ENCODE measurements at regions not wholly inside any gene's neighbourhood (a gene's known extent, or its start where the extent isn't known, plus 50 kb on each side); places are given as distances from the start of the nearest gene placed in this dataset.

DNA sequence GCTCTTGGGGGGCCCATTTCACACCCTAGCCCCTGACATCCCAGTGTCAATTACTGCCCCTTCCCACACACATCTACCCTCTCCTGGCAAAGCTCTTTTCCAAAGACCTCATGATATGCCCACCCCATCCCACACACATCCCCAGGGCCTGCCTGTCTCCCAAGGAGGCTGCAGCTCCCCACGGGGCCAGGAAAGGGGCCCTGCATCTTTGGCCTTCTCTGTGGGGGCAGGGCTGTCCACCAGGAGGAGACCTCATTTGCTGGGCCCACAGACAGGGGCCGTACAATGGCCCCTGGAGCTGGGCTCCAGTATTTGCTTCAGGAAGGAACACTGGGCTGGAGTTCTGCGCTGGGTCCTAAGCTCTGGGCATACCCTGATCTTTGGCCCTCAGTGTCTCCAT, 65.6 kb upstream of the RUNX3 start:
- H3K9me3 Mint-ChIP-seq, result no peaks in the 10 kb centered on the region
- peak overlapping the region in 4 of 7 donors; percentile 10 to 76 (median 52) for H3K4me3 Mint-ChIP-seq
- Histone ChIP-seq H3K4me1 (ENCODE audit: insufficient read depth, low read length) (peaks cover 75% of the 10 kb centered on the region), H3K36me3 (ENCODE audit: insufficient read depth, low read length) (no peaks in the 10 kb centered on the region), H3K9me3 (ENCODE audit: low read length) (no peaks in the 10 kb centered on the region), H3K4me3 (ENCODE audit: low read length) (no peak overlapping the region), H3K27me3 (ENCODE audit: insufficient read depth, low read length, poor library complexity, severe bottlenecking) (no peaks in the 10 kb centered on the region), H3K27ac (ENCODE audit: low read depth, low read length) (no peak overlapping the region)
- H3K27me3 Mint-ChIP-seq, result no peaks in the 10 kb centered on the region
- peak overlapping the region in 7 of 8 donors; percentile 12 to 89 (median 66) for H3K27ac Mint-ChIP-seq
- POLR2A ChIA-PET, result interaction anchor here (0.6 to 0.9 kb wide), 2 partner anchors 27 to 40 kb away, joined by 3 read pairs; no protein-coding TSS in a partner anchor
- peaks cover 94 to 99% (median 96%) of the 10 kb centered on the region in 3 donors for H3K4me1 Mint-ChIP-seq
- DNase-seq, result no peak
- CTCF ChIA-PET, result interaction anchor here (0.8 to 7.0 kb wide), 11 partner anchors 10 to 106 kb away, joined by 3 to 55 read pairs (median 3); no protein-coding TSS in a partner anchor
- H3K36me3 Mint-ChIP-seq, result peaks cover 0 to 5% (median 0%) of the 10 kb centered on the region in 3 donors

DNA sequence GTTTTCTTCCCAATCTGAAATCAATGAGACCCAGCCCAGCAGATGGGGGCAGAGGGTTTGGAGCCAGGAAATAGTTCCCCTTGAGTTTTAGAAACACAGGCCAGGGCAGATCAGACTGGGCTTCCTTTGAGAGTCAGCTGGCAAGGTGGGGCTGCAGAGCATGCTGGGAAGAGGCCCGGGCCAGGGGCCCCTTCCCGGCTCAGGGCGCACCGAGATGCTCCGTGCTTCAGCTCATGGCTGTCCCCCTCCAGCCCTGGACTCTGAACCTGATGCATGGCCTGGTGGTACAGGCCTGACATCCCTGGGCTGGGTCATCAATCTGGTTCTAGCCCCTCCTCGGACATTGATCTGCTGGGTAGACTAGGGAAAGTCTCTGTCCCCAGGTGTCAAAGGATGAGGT, 65.1 kb upstream of the RUNX3 start:
- peak overlapping the region in 7 of 8 donors; percentile 60 to 86 (median 76) for H3K27ac Mint-ChIP-seq
- H3K36me3 ChIP-seq (ENCODE audit: insufficient read depth, low read length), result no peaks in the 10 kb centered on the region
- ChIA-PET POLR2A (interaction anchor here (0.6 to 0.7 kb wide), 2 partner anchors 27 to 65 kb away, joined by 3 read pairs; partner anchors contain the start of gene RUNX3), CTCF (interaction anchor here (0.8 to 7.0 kb wide), 9 partner anchors 13 to 107 kb away, joined by 3 to 55 read pairs (median 3); no protein-coding TSS in a partner anchor)
- no peak for DNase-seq
- H3K27me3 Mint-ChIP-seq, result peaks cover 0 to under 1% of the 10 kb centered on the region in 2 donors
- H3K4me1 ChIP-seq (ENCODE audit: insufficient read depth, low read length), result peaks cover 78% of the 10 kb centered on the region
- H3K4me1 Mint-ChIP-seq, result peaks cover 95 to 99% (median 99%) of the 10 kb centered on the region in 3 donors
- H3K36me3 Mint-ChIP-seq, result peaks cover 0 to 5% (median 0%) of the 10 kb centered on the region in 3 donors
- H3K4me3 ChIP-seq (ENCODE audit: low read length), result no peak overlapping the region
- H3K27me3 ChIP-seq (ENCODE audit: insufficient read depth, low read length, poor library complexity, severe bottlenecking), result no peaks in the 10 kb centered on the region
- H3K9me3 Mint-ChIP-seq, result no peaks in the 10 kb centered on the region
- peak overlapping the region in 5 of 7 donors; percentile 27 to 64 (median 54) for H3K4me3 Mint-ChIP-seq
- no peaks in the 10 kb centered on the region for H3K9me3 ChIP-seq (ENCODE audit: low read length)
- no peak overlapping the region for H3K27ac ChIP-seq (ENCODE audit: low read depth, low read length)

DNA sequence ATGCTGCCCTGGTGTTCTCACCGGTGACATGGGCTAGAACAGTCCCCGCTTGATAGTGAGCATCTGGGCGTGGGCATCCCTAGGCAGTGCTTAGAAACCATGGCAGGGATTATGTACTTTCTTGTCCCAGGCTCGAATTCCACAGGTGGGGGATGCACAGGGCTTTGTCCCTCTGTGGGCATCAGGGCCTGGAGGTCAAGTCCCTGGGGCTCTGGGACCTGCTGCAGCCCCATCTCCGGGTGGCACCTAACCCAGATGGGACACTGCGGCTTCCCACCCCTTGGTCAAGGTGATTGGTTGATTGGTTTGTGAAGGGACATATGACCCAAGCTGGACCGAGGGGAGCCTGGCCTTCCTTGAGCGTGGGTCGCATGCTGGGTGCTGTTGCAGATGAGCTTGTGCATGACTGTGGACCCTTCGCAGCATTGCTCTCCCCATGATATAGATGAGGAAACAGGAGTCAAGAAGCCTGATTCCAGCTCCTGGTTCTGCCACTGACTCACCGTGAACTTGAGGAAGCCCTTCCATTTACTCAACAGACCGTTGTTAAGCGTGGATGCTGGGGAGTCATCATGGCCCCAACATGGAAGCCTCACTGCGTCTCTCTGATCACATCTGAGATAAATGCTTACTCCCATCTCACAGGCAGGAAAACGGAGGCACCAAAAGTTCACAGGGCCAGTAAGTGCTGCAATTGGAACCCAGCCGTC, 64.0 kb upstream of the RUNX3 start:
- peaks cover 0 to 4% of the 10 kb centered on the region in 2 donors for H3K27me3 Mint-ChIP-seq
- ChIA-PET POLR2A (interaction anchor here (1.2 kb wide), 1 partner anchor 29 kb away, joined by 3 read pairs; no protein-coding TSS in a partner anchor), CTCF (interaction anchor here (0.9 to 7.0 kb wide), 7 partner anchors 12 to 44 kb away, joined by 3 to 55 read pairs (median 3); no protein-coding TSS in a partner anchor)
- no peak for DNase-seq
- H3K9me3 Mint-ChIP-seq, result no peaks in the 10 kb centered on the region
- Histone ChIP-seq H3K9me3 (ENCODE audit: low read length) (no peaks in the 10 kb centered on the region), H3K4me3 (ENCODE audit: low read length) (peak overlapping the region; percentile 17), H3K27me3 (ENCODE audit: insufficient read depth, low read length, poor library complexity, severe bottlenecking) (no peaks in the 10 kb centered on the region), H3K36me3 (ENCODE audit: insufficient read depth, low read length) (no peaks in the 10 kb centered on the region), H3K4me1 (ENCODE audit: insufficient read depth, low read length) (peaks cover 90% of the 10 kb centered on the region), H3K27ac (ENCODE audit: low read depth, low read length) (no peak overlapping the region)
- peaks cover 0 to 5% (median 0%) of the 10 kb centered on the region in 3 donors for H3K36me3 Mint-ChIP-seq
- peak overlapping the region in 6 of 7 donors; percentile 19 to 85 (median 64) for H3K4me3 Mint-ChIP-seq
- peak overlapping the region in 7 of 8 donors; percentile 77 to 100 (median 95) for H3K27ac Mint-ChIP-seq
- H3K4me1 Mint-ChIP-seq, result peaks cover 93 to 97% (median 96%) of the 10 kb centered on the region in 3 donors

DNA sequence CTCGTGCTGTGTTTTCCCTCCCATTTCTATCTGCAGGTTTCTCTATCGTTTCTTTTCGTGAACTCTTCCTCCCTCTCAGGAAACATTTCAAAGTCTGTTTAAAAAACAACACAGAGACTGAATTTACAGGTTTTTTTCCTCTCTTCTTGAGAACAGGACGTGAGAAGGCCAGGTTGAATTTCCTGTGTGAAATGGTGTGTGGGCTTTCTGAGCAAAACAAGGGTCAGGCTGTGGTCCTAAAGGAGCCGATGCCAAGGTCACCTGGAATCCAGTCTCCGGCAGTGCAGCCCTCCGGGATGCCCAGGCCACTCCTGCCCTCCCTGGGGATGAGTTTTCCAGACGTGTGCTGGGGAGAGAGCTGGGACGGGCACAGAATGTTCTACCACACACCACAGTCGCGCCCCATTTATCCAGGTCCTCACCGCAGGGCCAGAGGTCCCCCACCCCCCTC, 62.7 kb upstream of the RUNX3 start:
- H3K4me1 ChIP-seq (ENCODE audit: insufficient read depth, low read length), result peaks cover 100% of the 10 kb centered on the region
- H3K9me3 ChIP-seq (ENCODE audit: low read length), result no peaks in the 10 kb centered on the region
- peak in 3 of 5 donors; percentile 21 to 64 (median 57) for DNase-seq
- Mint-ChIP-seq H3K4me3 (peak overlapping the region; percentile 70 to 89 (median 84)), H3K27ac (peak overlapping the region; percentile 92 to 100 (median 95)), H3K27me3 (peaks cover 0 to 4% of the 10 kb centered on the region in 2 donors), H3K9me3 (no peaks in the 10 kb centered on the region), H3K4me1 (peaks cover 95 to 98% (median 97%) of the 10 kb centered on the region in 3 donors), H3K36me3 (peaks cover 0 to 5% (median 0%) of the 10 kb centered on the region in 3 donors)
- no peaks in the 10 kb centered on the region for H3K36me3 ChIP-seq (ENCODE audit: insufficient read depth, low read length)
- POLR2A ChIA-PET, result interaction anchor here (1.7 to 1.8 kb wide), 2 partner anchors 28 to 30 kb away, joined by 4 to 10 read pairs; no protein-coding TSS in a partner anchor
- peak overlapping the region; percentile 13 for H3K27ac ChIP-seq (ENCODE audit: low read depth, low read length)
- no peaks in the 10 kb centered on the region for H3K27me3 ChIP-seq (ENCODE audit: insufficient read depth, low read length, poor library complexity, severe bottlenecking)
- CTCF ChIA-PET, result interaction anchor here (0.8 to 7.0 kb wide), 6 partner anchors 30 to 108 kb away, joined by 3 to 55 read pairs (median 5); no protein-coding TSS in a partner anchor
- H3K4me3 ChIP-seq (ENCODE audit: low read length), result peak overlapping the region; percentile 30

DNA sequence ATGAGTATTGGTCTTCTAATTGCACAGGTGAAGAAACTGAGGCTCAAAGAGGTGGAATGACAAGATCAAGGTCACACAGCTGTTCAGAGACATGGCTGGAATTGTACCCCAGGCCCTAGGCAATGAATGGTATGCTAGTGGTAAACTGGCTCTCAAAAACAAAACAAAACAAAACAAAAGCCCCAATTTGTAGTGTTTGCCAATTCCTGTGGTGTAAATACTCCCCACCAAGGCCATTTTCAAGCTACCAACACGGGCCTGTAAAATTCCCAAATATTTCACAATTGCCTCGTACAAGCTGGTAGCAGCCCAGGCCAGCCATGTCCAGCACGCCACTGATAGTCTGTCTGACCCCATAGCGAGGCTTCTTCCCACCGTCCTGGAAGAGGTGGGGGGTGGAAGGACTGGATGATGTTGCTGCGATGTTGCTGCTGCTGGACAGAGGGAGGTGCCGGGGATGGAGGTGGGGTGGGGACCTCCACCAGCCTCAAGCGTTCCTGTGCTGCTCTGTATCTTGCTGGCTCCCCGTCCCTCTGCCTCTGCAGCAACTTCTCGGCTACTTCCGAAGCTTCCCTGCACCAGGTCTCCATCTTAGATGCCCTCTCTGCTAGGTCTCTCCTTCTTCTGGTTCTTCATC, 62.2 kb upstream of the RUNX3 start:
- Histone ChIP-seq H3K4me3 (ENCODE audit: low read length) (peak overlapping the region; percentile 30), H3K9me3 (ENCODE audit: low read length) (no peaks in the 10 kb centered on the region), H3K27ac (ENCODE audit: low read depth, low read length) (peak overlapping the region; percentile 13), H3K36me3 (ENCODE audit: insufficient read depth, low read length) (no peaks in the 10 kb centered on the region), H3K4me1 (ENCODE audit: insufficient read depth, low read length) (peaks cover 100% of the 10 kb centered on the region), H3K27me3 (ENCODE audit: insufficient read depth, low read length, poor library complexity, severe bottlenecking) (no peaks in the 10 kb centered on the region)
- Mint-ChIP-seq H3K27ac (peak overlapping the region; percentile 92 to 100 (median 95)), H3K9me3 (no peaks in the 10 kb centered on the region), H3K4me3 (peak overlapping the region; percentile 70 to 89 (median 84)), H3K4me1 (peaks cover 94 to 98% (median 97%) of the 10 kb centered on the region in 3 donors), H3K36me3 (peaks cover 0 to 5% (median 0%) of the 10 kb centered on the region in 3 donors), H3K27me3 (peaks cover 0 to 4% of the 10 kb centered on the region in 2 donors)
- POLR2A ChIA-PET, result interaction anchor here (1.7 to 1.8 kb wide), 2 partner anchors 29 to 30 kb away, joined by 4 to 10 read pairs; no protein-coding TSS in a partner anchor
- CTCF ChIA-PET, result interaction anchor here (1.3 to 7.0 kb wide), 6 partner anchors 9 to 109 kb away, joined by 3 to 55 read pairs (median 6); partner anchors contain the start of gene RUNX3
- peak in 1 of 5 donors; percentile 50 for DNase-seq

DNA sequence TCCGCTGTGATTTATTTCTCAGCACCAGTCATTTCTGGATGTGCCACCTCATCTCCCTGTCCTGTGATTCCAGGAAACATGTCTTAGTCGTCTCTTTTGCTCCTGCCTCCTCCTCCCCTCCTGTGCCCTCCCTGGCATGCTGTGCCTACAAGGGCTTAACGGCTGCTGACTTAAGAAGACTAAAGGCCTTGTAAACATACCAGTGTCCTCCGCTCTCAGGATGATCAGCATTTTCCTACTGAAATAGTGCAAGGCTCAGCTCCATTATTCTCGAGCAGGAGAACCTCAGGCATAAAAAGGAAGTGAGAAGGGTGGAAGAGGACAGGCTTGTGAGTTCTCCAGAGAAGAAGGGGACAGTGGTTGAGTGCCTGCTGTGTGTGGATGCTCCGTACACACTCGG, 61.6 kb upstream of the RUNX3 start:
- H3K4me3 ChIP-seq (ENCODE audit: low read length), result peak overlapping the region; percentile 30
- no peaks in the 10 kb centered on the region for H3K36me3 ChIP-seq (ENCODE audit: insufficient read depth, low read length)
- peak in 1 of 5 donors; percentile 8 for DNase-seq
- Mint-ChIP-seq H3K27ac (peak overlapping the region; percentile 92 to 100 (median 95)), H3K4me1 (peaks cover 90 to 96% (median 94%) of the 10 kb centered on the region in 3 donors), H3K4me3 (peak overlapping the region; percentile 70 to 89 (median 84)), H3K27me3 (peaks cover 0 to 4% of the 10 kb centered on the region in 2 donors), H3K36me3 (peaks cover 0 to under 1% (median 0%) of the 10 kb centered on the region in 3 donors), H3K9me3 (no peaks in the 10 kb centered on the region)
- POLR2A ChIA-PET, result interaction anchor here (1.7 to 1.8 kb wide), 2 partner anchors 29 to 31 kb away, joined by 4 to 10 read pairs; no protein-coding TSS in a partner anchor
- CTCF ChIA-PET, result interaction anchor here (1.3 to 7.0 kb wide), 5 partner anchors 9 to 109 kb away, joined by 3 to 55 read pairs (median 7); partner anchors contain the start of gene RUNX3
- H3K27ac ChIP-seq (ENCODE audit: low read depth, low read length), result no peak overlapping the region
- no peaks in the 10 kb centered on the region for H3K9me3 ChIP-seq (ENCODE audit: low read length)
- H3K4me1 ChIP-seq (ENCODE audit: insufficient read depth, low read length), result peaks cover 99% of the 10 kb centered on the region
- H3K27me3 ChIP-seq (ENCODE audit: insufficient read depth, low read length, poor library complexity, severe bottlenecking), result no peaks in the 10 kb centered on the region
